HepG2 (cell line): ENCODE measurements at regions not wholly inside any gene's neighbourhood (a gene's known extent, or its start where the extent isn't known, plus 50 kb on each side); places are given as distances from the start of the nearest gene placed in this dataset.

Experiments used
- HNRNPUL1 ChIP-seq: fragments of 200-400 bp; formaldehyde crosslinking; IDR thresholded peaks from 2 replicates; pipeline ENCODE4 v1.6.1; 2017; ENCODE audit warnings: low read depth, mild to moderate bottlenecking, low read length, moderate library complexity
- KDM6A ChIP-seq: IDR thresholded peaks from 2 replicates; pipeline ENCODE4 v1.6.1; 2016; ENCODE audit warnings: low read depth
- NFATC3 ChIP-seq: sonication (generic); formaldehyde crosslinking; IDR thresholded peaks from 2 replicates; pipeline ENCODE4 v1.5.1; 2020; ENCODE audit warnings: mild to moderate bottlenecking, missing genetic modification reagents
- PAWR ChIP-seq: sonication (generic); formaldehyde crosslinking; IDR thresholded peaks from 2 replicates; pipeline ENCODE4 v1.4.0; 2020; ENCODE audit warnings: missing genetic modification reagents, mild to moderate bottlenecking, borderline replicate concordance
- SP1 ChIP-seq, 2 experiments: fragments of 450-650 bp in 1 of 2; sonication (generic) in 1 of 2; formaldehyde crosslinking in 1 of 2; IDR thresholded peaks; 2 replicates each; pipeline versions ENCODE4 v1.4.0 to v1.6.1; 2016 to 2020; ENCODE audit warnings: missing genetic modification reagents in 1 of 2
- TAF1 ChIP-seq: sonication (generic); formaldehyde crosslinking; IDR thresholded peaks from 2 replicates; pipeline ENCODE4 v1.4.0; 2020; ENCODE audit warnings: missing genetic modification reagents
- ZNF251 ChIP-seq: sonication (generic); formaldehyde crosslinking; IDR thresholded peaks from 2 replicates; pipeline ENCODE4 v1.9.0; 2021; ENCODE audit warnings: mild to moderate bottlenecking, missing genetic modification reagents
- TF ChIP-seq, protein P1 (sequence below): sonication (generic); formaldehyde crosslinking; IDR thresholded peaks from 2 replicates; pipeline ENCODE4 v1.8.0; 2022; ENCODE audit warnings: low read depth, missing genetic modification reagents
- TF ChIP-seq, protein P2 (sequence below): sonication (generic); formaldehyde crosslinking; conservative IDR thresholded peaks from 2 replicates; pipeline ENCODE4 v1.4.0; 2020; ENCODE audit warnings: mild to moderate bottlenecking, missing genetic modification reagents, moderate library complexity
- TF ChIP-seq, protein P3 (sequence below): IDR thresholded peaks from 2 replicates; pipeline ENCODE4 v1.6.1; 2016; ENCODE audit warnings: low read depth

DNA sequence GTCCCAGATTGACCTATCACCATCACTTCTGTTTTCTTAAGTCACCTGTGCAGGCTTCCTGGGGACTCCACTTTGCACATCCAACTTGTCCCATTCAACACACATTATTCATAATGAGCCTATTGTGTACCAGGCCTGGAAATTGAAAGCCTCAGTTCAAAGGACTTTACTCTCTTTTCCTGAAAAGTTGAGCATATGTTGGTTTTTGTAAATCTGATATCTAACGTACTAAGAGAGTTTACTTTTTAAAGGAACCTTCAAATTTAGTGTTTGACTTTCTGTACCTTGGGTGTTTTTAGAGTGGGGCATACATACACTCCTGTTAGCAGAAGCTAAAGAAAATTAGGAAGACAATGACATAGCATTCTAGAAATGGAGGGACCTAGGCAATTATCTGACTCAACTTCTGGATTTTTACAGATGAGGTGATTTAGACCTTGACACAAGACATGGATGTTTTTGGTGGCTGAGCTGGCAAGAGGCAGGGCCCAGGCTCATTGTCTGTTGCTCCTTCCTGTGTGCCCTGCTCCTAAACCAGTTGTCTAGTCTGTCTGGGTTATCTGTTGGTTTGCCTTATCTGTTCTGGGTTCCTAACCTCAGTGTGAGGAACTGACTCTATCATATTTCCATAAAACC, 336.5 kb downstream of the RPS6KC1 start (continued):
- TF ChIP-seq, protein P1, sequence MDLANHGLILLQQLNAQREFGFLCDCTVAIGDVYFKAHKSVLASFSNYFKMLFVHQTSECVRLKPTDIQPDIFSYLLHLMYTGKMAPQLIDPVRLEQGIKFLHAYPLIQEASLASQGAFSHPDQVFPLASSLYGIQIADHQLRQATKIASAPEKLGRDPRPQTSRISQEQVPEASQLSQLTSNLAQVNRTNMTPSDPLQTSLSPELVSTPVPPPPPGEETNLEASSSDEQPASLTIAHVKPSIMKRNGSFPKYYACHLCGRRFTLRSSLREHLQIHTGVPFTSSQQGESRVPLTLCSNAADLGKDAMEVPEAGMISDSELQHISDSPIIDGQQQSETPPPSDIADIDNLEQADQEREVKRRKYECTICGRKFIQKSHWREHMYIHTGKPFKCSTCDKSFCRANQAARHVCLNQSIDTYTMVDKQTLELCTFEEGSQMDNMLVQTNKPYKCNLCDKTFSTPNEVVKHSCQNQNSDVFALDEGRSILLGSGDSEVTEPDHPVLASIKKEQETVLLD (CRISPR knock-in tag) = no peak
- TF ChIP-seq TAF1 (CRISPR knock-in tag) (no peak), ZNF251 (CRISPR knock-in tag) (no peak), NFATC3 (no peak), SP1 (IDR thresholded peaks at IDR 0.05) (no peak), SP1 (CRISPR knock-in tag; IDR thresholded peaks at IDR 0.05) (no peak), KDM6A (no peak), HNRNPUL1 (no peak), PAWR (no peak)
- TF ChIP-seq, protein P2, sequence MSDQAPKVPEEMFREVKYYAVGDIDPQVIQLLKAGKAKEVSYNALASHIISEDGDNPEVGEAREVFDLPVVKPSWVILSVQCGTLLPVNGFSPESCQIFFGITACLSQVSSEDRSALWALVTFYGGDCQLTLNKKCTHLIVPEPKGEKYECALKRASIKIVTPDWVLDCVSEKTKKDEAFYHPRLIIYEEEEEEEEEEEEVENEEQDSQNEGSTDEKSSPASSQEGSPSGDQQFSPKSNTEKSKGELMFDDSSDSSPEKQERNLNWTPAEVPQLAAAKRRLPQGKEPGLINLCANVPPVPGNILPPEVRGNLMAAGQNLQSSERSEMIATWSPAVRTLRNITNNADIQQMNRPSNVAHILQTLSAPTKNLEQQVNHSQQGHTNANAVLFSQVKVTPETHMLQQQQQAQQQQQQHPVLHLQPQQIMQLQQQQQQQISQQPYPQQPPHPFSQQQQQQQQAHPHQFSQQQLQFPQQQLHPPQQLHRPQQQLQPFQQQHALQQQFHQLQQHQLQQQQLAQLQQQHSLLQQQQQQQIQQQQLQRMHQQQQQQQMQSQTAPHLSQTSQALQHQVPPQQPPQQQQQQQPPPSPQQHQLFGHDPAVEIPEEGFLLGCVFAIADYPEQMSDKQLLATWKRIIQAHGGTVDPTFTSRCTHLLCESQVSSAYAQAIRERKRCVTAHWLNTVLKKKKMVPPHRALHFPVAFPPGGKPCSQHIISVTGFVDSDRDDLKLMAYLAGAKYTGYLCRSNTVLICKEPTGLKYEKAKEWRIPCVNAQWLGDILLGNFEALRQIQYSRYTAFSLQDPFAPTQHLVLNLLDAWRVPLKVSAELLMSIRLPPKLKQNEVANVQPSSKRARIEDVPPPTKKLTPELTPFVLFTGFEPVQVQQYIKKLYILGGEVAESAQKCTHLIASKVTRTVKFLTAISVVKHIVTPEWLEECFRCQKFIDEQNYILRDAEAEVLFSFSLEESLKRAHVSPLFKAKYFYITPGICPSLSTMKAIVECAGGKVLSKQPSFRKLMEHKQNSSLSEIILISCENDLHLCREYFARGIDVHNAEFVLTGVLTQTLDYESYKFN (CRISPR knock-in tag) = peak; percentile 79
- TF ChIP-seq, protein P3, sequence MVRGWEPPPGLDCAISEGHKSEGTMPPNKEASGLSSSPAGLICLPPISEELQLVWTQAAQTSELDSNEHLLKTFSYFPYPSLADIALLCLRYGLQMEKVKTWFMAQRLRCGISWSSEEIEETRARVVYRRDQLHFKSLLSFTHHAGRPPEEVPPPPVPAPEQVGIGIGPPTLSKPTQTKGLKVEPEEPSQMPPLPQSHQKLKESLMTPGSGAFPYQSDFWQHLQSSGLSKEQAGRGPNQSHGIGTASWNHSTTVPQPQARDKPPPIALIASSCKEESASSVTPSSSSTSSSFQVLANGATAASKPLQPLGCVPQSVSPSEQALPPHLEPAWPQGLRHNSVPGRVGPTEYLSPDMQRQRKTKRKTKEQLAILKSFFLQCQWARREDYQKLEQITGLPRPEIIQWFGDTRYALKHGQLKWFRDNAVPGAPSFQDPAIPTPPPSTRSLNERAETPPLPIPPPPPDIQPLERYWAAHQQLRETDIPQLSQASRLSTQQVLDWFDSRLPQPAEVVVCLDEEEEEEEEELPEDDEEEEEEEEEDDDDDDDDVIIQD (CRISPR knock-in tag) = peak; percentile 53; the same call in 1 of the 2 replicates
